CD8-positive, alpha-beta memory T cell (primary cell): ENCODE measurements at regions not wholly inside any gene's neighbourhood (a gene's known extent, or its start where the extent isn't known, plus 50 kb on each side); places are given as distances from the start of the nearest gene placed in this dataset.
"Not testable (repeated sequence)": the region's sequence is repeated elsewhere in the genome, so short reads cannot be mapped to it uniquely, and the experiment has no call there.

Source experiments
- CTCF ChIA-PET: fragments of 350-600 bp; sonication (Branson Sonifier 250); formaldehyde crosslinking; loops from one replicate; lab custom pipeline; 2021; ENCODE audit warnings: antibody characterized with exemption; lab: Charles Lee
- POLR2A ChIA-PET: fragments of 350-600 bp; sonication (Branson Sonifier 250); formaldehyde crosslinking; loops from one replicate; lab custom pipeline; 2021; ENCODE audit warnings: antibody characterized with exemption; lab: Charles Lee
- DNase-seq, 5 donors: peaks; one replicate each; pipeline versions ENCODE4 v3.0.0 to v3.0.0-alpha.2; 2020 to 2022; ENCODE audit warnings: mixed read lengths in 1 of 5
- H3K27ac ChIP-seq: one replicate; pipeline ENCODE4 v1.7.0; 2013; ENCODE audit warnings: low read depth, mild to moderate bottlenecking, low read length, moderate library complexity
- H3K27me3 ChIP-seq: 2 replicates; pipeline ENCODE4 v1.7.0; 2013; ENCODE audit warnings: low read length, mild to moderate bottlenecking; ENCODE audit not compliant: insufficient read depth, poor library complexity, severe bottlenecking
- H3K36me3 ChIP-seq: 2 replicates; pipeline ENCODE4 v1.7.0; 2013; ENCODE audit warnings: mild to moderate bottlenecking, low read length, moderate library complexity; ENCODE audit not compliant: insufficient read depth
- H3K4me1 ChIP-seq: 2 replicates; pipeline ENCODE4 v1.7.0; 2013; ENCODE audit warnings: mild to moderate bottlenecking, low read length, moderate library complexity; ENCODE audit not compliant: insufficient read depth
- H3K4me3 ChIP-seq: 2 replicates; pipeline ENCODE4 v1.7.0; 2013; ENCODE audit warnings: mild to moderate bottlenecking, low read length
- H3K9me3 ChIP-seq: 2 replicates; pipeline ENCODE4 v1.7.0; 2013; ENCODE audit warnings: mild to moderate bottlenecking, low read length
- H3K27ac Mint-ChIP-seq, 8 donors: one replicate each; pipeline ENCODE4 v1.8.0; 2020 to 2021; ENCODE audit warnings: mixed read lengths in 8 of 8, mild to moderate bottlenecking in 6 of 8, inconsistent platforms in 3 of 8, moderate library complexity in 3 of 8
- H3K27me3 Mint-ChIP-seq, 2 donors: one replicate each; pipeline ENCODE4 v1.8.0; 2020 to 2021; ENCODE audit warnings: mixed read lengths in 2 of 2, mild to moderate bottlenecking in 1 of 2, moderate library complexity in 1 of 2
- H3K36me3 Mint-ChIP-seq, 3 donors: one replicate each; pipeline ENCODE4 v1.8.0; 2020 to 2021; ENCODE audit warnings: mixed read lengths in 3 of 3, inconsistent platforms in 1 of 3, mild to moderate bottlenecking in 1 of 3
- H3K4me1 Mint-ChIP-seq, 3 donors: one replicate each; pipeline ENCODE4 v1.8.0; 2020 to 2021; ENCODE audit warnings: mixed read lengths in 3 of 3, inconsistent platforms in 1 of 3, mild to moderate bottlenecking in 1 of 3
- H3K4me3 Mint-ChIP-seq, 7 donors: one replicate each; pipeline ENCODE4 v1.8.0; 2020 to 2021; ENCODE audit warnings: mixed read lengths in 7 of 7, mild to moderate bottlenecking in 6 of 7, moderate library complexity in 4 of 7, inconsistent platforms in 2 of 7
- H3K9me3 Mint-ChIP-seq, 5 donors: one replicate each; pipeline ENCODE4 v1.8.0; 2020 to 2022; ENCODE audit warnings: mixed read lengths in 5 of 5, mild to moderate bottlenecking in 3 of 5, moderate library complexity in 2 of 5, inconsistent platforms in 1 of 5

DNA sequence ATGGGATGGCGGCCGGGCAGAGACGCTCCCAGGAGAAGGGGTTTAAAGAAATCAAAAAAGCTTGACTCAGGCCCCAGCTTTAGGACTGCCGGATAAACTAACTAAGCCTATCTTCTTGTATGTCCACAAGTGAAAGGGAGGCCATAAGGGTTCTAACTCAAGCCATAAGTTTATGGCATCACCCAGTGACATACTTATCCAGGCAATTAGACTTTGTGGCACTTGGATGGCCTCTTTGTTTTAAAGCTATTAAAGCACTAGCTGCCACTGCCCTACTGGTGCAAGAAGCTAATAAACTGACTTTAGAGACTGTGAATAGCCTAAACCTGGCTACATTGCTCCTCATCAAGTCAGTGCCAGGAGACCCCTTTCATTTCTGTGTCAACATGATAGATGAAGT is 102.0 kb downstream of the ZNF429 start:
- Mint-ChIP-seq H3K36me3 (peaks cover 0 to 8% (median 4%) of the 10 kb centered on the region in 3 donors), H3K27ac (no peak overlapping the region), H3K9me3 (no peaks in the 10 kb centered on the region), H3K27me3 (no peaks in the 10 kb centered on the region), H3K4me3 (peak overlapping the region in 1 of 7 donors; percentile 23), H3K4me1 (peaks cover 19 to 21% (median 20%) of the 10 kb centered on the region in 3 donors)
- H3K36me3 ChIP-seq = no peaks in the 10 kb centered on the region
- peaks cover 6% of the 10 kb centered on the region for H3K4me1 ChIP-seq
- no peak overlapping the region for H3K27ac ChIP-seq
- DNase-seq = no peak
- ChIA-PET CTCF (no interaction called here), POLR2A (no interaction called here)
- H3K4me3 ChIP-seq = no peak overlapping the region
- H3K27me3 ChIP-seq = no peaks in the 10 kb centered on the region
- no peaks in the 10 kb centered on the region for H3K9me3 ChIP-seq

DNA sequence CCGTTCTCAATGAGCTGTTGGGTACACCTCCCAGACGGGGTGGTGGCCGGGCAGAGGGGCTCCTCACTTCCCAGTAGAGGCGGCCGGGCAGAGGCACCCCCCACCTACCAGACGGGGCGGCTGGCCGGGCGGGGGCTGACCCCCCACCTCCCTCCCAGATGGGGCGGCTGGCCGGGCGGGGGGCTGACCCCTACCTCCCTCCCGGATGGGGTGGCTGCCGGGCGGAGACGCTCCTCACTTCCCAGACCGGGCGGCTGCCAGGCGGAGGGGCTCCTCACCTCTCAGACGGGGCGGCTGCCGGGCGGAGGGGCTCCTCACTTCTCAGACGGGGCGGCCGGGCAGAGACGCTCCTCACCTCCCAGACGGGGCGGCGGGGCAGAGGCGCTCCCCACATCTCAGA is 101.6 kb downstream of the ZNF429 start:
- H3K36me3 Mint-ChIP-seq, H3K27ac Mint-ChIP-seq, CTCF ChIA-PET, H3K9me3 ChIP-seq, H3K27me3 Mint-ChIP-seq, H3K4me3 ChIP-seq, H3K36me3 ChIP-seq, H3K27me3 ChIP-seq, POLR2A ChIA-PET, H3K27ac ChIP-seq, DNase-seq, H3K4me1 ChIP-seq, H3K9me3 Mint-ChIP-seq: not testable (repeated sequence)
- Mint-ChIP-seq H3K4me1 (peaks cover 19 to 21% (median 20%) of the 10 kb centered on the region in 3 donors), H3K4me3 (peak overlapping the region in 1 of 7 donors; percentile 23)

DNA sequence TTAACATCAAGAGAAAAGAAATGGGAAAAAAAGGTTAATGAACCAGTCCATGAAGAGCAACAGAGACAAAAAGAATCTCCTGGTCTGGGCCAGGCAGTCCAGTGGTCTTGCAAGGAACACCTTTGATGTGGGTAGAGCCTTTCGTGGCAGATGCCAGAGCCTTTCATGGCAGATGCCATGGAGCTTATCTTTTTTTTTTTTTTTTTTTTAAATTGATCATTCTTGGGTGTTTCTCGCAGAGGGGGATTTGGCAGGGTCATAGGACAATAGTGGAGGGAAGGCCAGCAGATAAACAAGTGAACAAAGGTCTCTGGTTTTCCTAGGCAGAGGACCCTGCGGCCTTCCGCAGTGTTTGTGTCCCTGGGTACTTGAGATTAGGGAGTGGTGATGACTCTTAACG is 100.9 kb downstream of the ZNF429 start:
- DNase-seq, H3K27me3 Mint-ChIP-seq, H3K27ac ChIP-seq, H3K9me3 Mint-ChIP-seq, H3K27ac Mint-ChIP-seq, H3K36me3 Mint-ChIP-seq, H3K36me3 ChIP-seq, CTCF ChIA-PET, H3K4me1 ChIP-seq, H3K9me3 ChIP-seq, H3K4me3 ChIP-seq, H3K27me3 ChIP-seq, POLR2A ChIA-PET, H3K4me3 Mint-ChIP-seq: not testable (repeated sequence)
- peaks cover 19 to 21% (median 20%) of the 10 kb centered on the region in 3 donors for H3K4me1 Mint-ChIP-seq

DNA sequence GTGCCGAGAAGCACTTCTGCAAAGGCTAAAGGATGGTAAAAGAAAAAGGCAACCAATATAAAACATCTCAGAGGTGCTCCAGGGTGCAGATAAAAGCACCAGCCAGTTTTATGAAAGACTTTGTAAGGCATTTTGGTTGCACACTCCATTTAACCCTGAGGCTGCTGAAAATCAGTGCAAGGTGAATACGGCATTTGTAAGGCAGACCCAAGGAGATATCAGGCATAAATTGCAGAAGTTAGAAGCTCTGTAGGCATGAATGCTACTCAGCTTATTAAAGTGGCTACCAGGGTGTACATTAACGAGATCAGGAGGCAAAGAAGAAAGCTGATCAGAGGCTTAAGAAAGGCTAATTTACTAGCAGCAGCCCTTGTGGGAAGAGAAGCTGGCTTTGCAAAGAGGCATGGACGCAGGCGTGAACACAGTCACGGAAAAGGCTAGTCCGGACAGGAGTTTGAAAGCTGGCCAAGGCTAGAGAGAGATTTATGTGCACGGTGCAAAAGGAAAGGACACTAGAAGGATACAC is 99.6 kb downstream of the ZNF429 start:
- Mint-ChIP-seq H3K9me3 (no peaks in the 10 kb centered on the region), H3K4me1 (peaks cover 19 to 21% (median 20%) of the 10 kb centered on the region in 3 donors), H3K27me3 (no peaks in the 10 kb centered on the region), H3K4me3 (peak overlapping the region; percentile 79 to 94 (median 91)), H3K27ac (peak overlapping the region; percentile 9 to 93 (median 86)), H3K36me3 (peaks cover 0 to 8% (median 4%) of the 10 kb centered on the region in 3 donors)
- H3K4me1 ChIP-seq = peaks cover 6% of the 10 kb centered on the region
- H3K36me3 ChIP-seq = no peaks in the 10 kb centered on the region
- H3K27me3 ChIP-seq = no peaks in the 10 kb centered on the region
- no peak for DNase-seq
- POLR2A ChIA-PET = no interaction called here
- peak overlapping the region; percentile 66 for H3K27ac ChIP-seq
- H3K4me3 ChIP-seq = peak overlapping the region; percentile 69
- CTCF ChIA-PET = no interaction called here
- no peaks in the 10 kb centered on the region for H3K9me3 ChIP-seq
